A549 (cell line): ENCODE measurements at regions not wholly inside any gene's neighbourhood (a gene's known extent, or its start where the extent isn't known, plus 50 kb on each side); places are given as distances from the start of the nearest gene placed in this dataset.

ENCODE experiments used
- ATAC-seq, 2 experiments: fragments of 200-7000 bp in 1 of 2; fragments of >200 bp in 1 of 2; cut with Nextera tagmentation in 1 of 2; cut with Tn5 transposase in 1 of 2; 3 replicates each; pipeline versions ENCODE4 v1.8.0 to v1.9.1; 2018 to 2020; ENCODE audit warnings: mild to moderate bottlenecking in 1 of 2, moderate library complexity in 1 of 2
- CTCF ChIA-PET: fragments of 300-600 bp; sonication (Branson Sonifier 250); formaldehyde crosslinking; extraction: SDS; loops from one replicate; lab custom pipeline; 2021; ENCODE audit warnings: antibody characterized with exemption, inconsistent platforms; lab: Yijun Ruan, JAX
- POLR2A ChIA-PET: fragments of 350-600 bp; formaldehyde crosslinking; extraction: SDS; loops from one replicate; lab custom pipeline; 2021; ENCODE audit warnings: antibody characterized with exemption, inconsistent platforms; lab: Yijun Ruan, JAX
- DNase-seq, 2 experiments: peaks; one replicate each; pipeline versions ENCODE4 v3.0.0 to v3.0.0-alpha.2; 2011 to 2016; ENCODE audit warnings: low read depth in 1 of 2, low spot score in 1 of 2
- FAIRE-seq: peaks from 2 replicates; lab custom pipeline; 2011; peaks lifted over from hg19 to GRCh38; lab: Jason Lieb, UNC
- H3K27ac ChIP-seq, 2 experiments: fragments of >200 bp; sonication (Bioruptor Twin); formaldehyde crosslinking; 3 replicates each; pipeline ENCODE4 v1.5.1; 2016 to 2017
- H3K4me1 ChIP-seq: fragments of >200 bp; sonication (Bioruptor Twin); formaldehyde crosslinking; 3 replicates; pipeline ENCODE4 v1.6.1; 2016
- H3K4me2 ChIP-seq: fragments of >200 bp; sonication (Bioruptor Twin); formaldehyde crosslinking; 3 replicates; pipeline ENCODE4 v1.6.1; 2016
- H3K4me3 ChIP-seq: fragments of >200 bp; sonication (Bioruptor Twin); formaldehyde crosslinking; 3 replicates; pipeline ENCODE4 v1.5.1; 2016
- H3K9me3 ChIP-seq: fragments of >200 bp; sonication (Bioruptor Twin); formaldehyde crosslinking; 3 replicates; pipeline ENCODE4 v1.6.1; 2016
- CBX2 ChIP-seq: fragments of 200-600 bp; sonication (generic); IDR thresholded peaks from 2 replicates; pipeline ENCODE4 v1.6.1; 2016; ENCODE audit warnings: low read depth, mild to moderate bottlenecking, borderline replicate concordance
- CBX8 ChIP-seq: fragments of 200-600 bp; sonication (generic); IDR thresholded peaks from 2 replicates; pipeline ENCODE4 v1.6.1; 2016
- E2F6 ChIP-seq: IDR thresholded peaks from 2 replicates; pipeline ENCODE4 v1.6.1; 2012; ENCODE audit warnings: low read depth, borderline replicate concordance
- EHF ChIP-seq: fragments of 250-450 bp; sonication (Bioruptor Pico); IDR thresholded peaks from 2 replicates; pipeline ENCODE4 v1.5.0; 2020; ENCODE audit warnings: mild to moderate bottlenecking
- ESRRA ChIP-seq: fragments of 150-350 bp; IDR thresholded peaks from 2 replicates; pipeline ENCODE4 v1.6.1; 2014; ENCODE audit warnings: mild to moderate bottlenecking, low read length, borderline replicate concordance
- FOSL2 ChIP-seq, 2 experiments: fragments of 450-650 bp in 1 of 2; fragments of >200 bp in 1 of 2; sonication (Bioruptor Twin) in 1 of 2; formaldehyde crosslinking; IDR thresholded peaks; 2 replicates each; pipeline versions ENCODE4 v1.5.0 to v1.6.1; 2016 to 2020; ENCODE audit warnings: mild to moderate bottlenecking in 1 of 2, moderate library complexity in 1 of 2
- GATA3 ChIP-seq: IDR thresholded peaks from 2 replicates; pipeline ENCODE4 v1.6.1; 2012; ENCODE audit warnings: borderline replicate concordance
- HDAC2 ChIP-seq: fragments of 200-600 bp; sonication (generic); IDR thresholded peaks from 2 replicates; pipeline ENCODE4 v1.6.1; 2016
- HOXA7 ChIP-seq: fragments of 250-450 bp; sonication (Bioruptor Pico); IDR thresholded peaks from 2 replicates; pipeline ENCODE4 v1.5.0; 2020; ENCODE audit warnings: mild to moderate bottlenecking, moderate library complexity
- JUN ChIP-seq, 2 experiments: fragments of >200 bp; sonication (Bioruptor Twin); formaldehyde crosslinking; IDR thresholded peaks; 2 replicates in 1 of 2; 3 replicates in 1 of 2; pipeline ENCODE4 v1.6.1; 2016 to 2017
- KDM1A ChIP-seq: fragments of 200-600 bp; sonication (generic); IDR thresholded peaks from 2 replicates; pipeline ENCODE4 v1.6.1; 2016; ENCODE audit warnings: low read depth, mild to moderate bottlenecking
- MAFK ChIP-seq: fragments of 450-650 bp; IDR thresholded peaks from 2 replicates; pipeline ENCODE4 v1.6.1; 2014; ENCODE audit not compliant: partially characterized antibody
- MAZ ChIP-seq: fragments of 150-350 bp; IDR thresholded peaks from 2 replicates; pipeline ENCODE4 v1.6.1; 2014; ENCODE audit warnings: antibody characterized with exemption, low read depth, low read length, borderline replicate concordance
- NPAS2 ChIP-seq: fragments of 250-450 bp; sonication (Bioruptor Pico); IDR thresholded peaks from 2 replicates; pipeline ENCODE4 v1.8.0; 2022; ENCODE audit warnings: mild to moderate bottlenecking, moderate library complexity, borderline replicate concordance
- PHF8 ChIP-seq: fragments of 200-600 bp; sonication (generic); IDR thresholded peaks from 2 replicates; pipeline ENCODE4 v1.6.1; 2016; ENCODE audit warnings: low read depth, mild to moderate bottlenecking, antibody characterized with exemption, moderate library complexity, borderline replicate concordance
- POLR2A ChIP-seq: IDR thresholded peaks from 2 replicates; pipeline ENCODE4 v1.6.1; 2012; ENCODE audit warnings: mild to moderate bottlenecking, low read length
- POLR2AphosphoS2 ChIP-seq: conservative IDR thresholded peaks from 2 replicates; pipeline ENCODE4 v1.6.1; 2012; ENCODE audit warnings: low read length, improper control_type of control experiment, inconsistent platforms
- RAD21 ChIP-seq, 2 experiments: fragments of >200 bp in 1 of 2; sonication (Bioruptor Twin) in 1 of 2; formaldehyde crosslinking in 1 of 2; IDR thresholded peaks in 1 of 2; conservative IDR thresholded peaks in 1 of 2; 2 replicates in 1 of 2; 3 replicates in 1 of 2; pipeline ENCODE4 v1.6.1; 2012 to 2018; ENCODE audit warnings: inconsistent platforms in 1 of 2
- RCOR1 ChIP-seq: fragments of 150-350 bp; IDR thresholded peaks from 2 replicates; pipeline ENCODE4 v1.6.1; 2014; ENCODE audit warnings: antibody characterized with exemption, low read length, low read depth
- RFX5 ChIP-seq: fragments of 450-650 bp; IDR thresholded peaks from 2 replicates; pipeline ENCODE4 v1.7.1; 2014; ENCODE audit warnings: antibody characterized with exemption, mild to moderate bottlenecking, moderate library complexity
- TP53 ChIP-seq: fragments of 250-450 bp; sonication (Bioruptor Pico); IDR thresholded peaks from 2 replicates; pipeline ENCODE4 v1.5.0; 2021; ENCODE audit warnings: mild to moderate bottlenecking, moderate library complexity
- ZC3H11A ChIP-seq: fragments of 450-650 bp; IDR thresholded peaks from 2 replicates; pipeline ENCODE4 v1.6.1; 2014; ENCODE audit warnings: antibody characterized with exemption, mild to moderate bottlenecking
- ZFP36 ChIP-seq: fragments of 450-650 bp; IDR thresholded peaks from 2 replicates; pipeline ENCODE4 v1.6.1; 2014; ENCODE audit warnings: borderline replicate concordance; ENCODE audit not compliant: partially characterized antibody
- ZNF302 ChIP-seq: fragments of 250-450 bp; sonication (Bioruptor Pico); IDR thresholded peaks from 2 replicates; pipeline ENCODE4 v1.9.0; 2021; ENCODE audit warnings: inconsistent platforms, mild to moderate bottlenecking, moderate library complexity
- ZSCAN20 ChIP-seq: fragments of 250-450 bp; sonication (Bioruptor Pico); IDR thresholded peaks from 2 replicates; pipeline ENCODE4 v1.8.0; 2022; ENCODE audit warnings: mild to moderate bottlenecking, moderate library complexity
- WGBS: methylation state at CpG from one replicate; pipeline ENCODE4 v1.1.6; 2017; ENCODE audit errors: missing lambda C conversion rate; 5-methylcytosine and 5-hydroxymethylcytosine counted together
- TF ChIP-seq, protein P1 (sequence below): fragments of >200 bp; sonication (Bioruptor Twin); formaldehyde crosslinking; IDR thresholded peaks from 3 replicates; pipeline ENCODE4 v1.6.1; 2016
- TF ChIP-seq, protein P2 (sequence below): fragments of 200-600 bp; sonication (generic); IDR thresholded peaks from 2 replicates; pipeline ENCODE4 v1.6.1; 2016; ENCODE audit warnings: antibody characterized with exemption, mild to moderate bottlenecking, moderate library complexity

DNA sequence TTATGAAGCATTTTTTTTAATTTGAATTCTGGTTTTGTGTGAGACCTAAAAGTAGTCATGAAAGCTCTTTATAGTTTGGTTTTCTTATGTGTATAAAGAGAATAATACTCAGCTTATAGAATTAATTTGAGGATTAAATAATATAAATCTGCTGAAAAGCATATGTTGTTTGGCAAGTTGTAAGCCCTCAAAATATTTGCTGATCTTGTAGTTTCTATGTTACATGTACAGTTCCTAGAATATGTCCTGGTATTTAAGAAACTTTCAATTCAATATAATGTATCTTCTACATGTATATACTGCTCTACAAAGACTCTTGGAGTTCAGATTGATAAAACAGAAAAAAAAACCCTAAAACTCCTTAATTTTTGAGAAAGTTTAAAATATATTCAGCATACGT lies 605.5 kb upstream of the FAM98A start:
- 11% methylated on average over 1 of the region's 1 CpG for WGBS

DNA sequence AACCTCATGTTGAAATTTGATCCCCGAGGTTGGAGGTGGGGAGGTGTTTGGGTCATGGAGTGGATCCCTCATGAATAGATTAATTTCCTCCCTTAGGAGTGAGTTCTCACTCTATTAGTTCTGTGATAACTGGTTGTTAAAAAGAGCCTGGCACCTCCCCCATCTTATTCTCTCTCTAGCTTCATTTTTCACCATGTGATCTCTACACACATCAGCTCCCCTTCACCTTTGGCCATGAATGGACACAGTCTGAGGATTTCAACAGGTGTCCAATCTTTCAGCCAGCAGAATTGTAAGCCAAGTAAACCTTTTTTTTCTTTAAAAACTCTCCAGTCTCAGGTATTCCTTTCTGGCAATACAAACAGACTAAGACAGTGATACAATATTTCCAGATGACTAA lies 602.0 kb upstream of the FAM98A start:
- DNase-seq = no peak
- H3K4me2 ChIP-seq = no peak overlapping the region
- CTCF ChIA-PET = no interaction called here
- no peak for ATAC-seq
- FAIRE-seq = no peak
- no peak overlapping the region for H3K4me3 ChIP-seq
- no peak overlapping the region for H3K27ac ChIP-seq
- 0% methylated on average over 1 of the region's 1 CpG for WGBS
- no peaks in the 10 kb centered on the region for H3K4me1 ChIP-seq
- POLR2A ChIA-PET = no interaction called here
- peaks cover 3% of the 10 kb centered on the region; the same call in 1 of the 3 replicates for H3K9me3 ChIP-seq
- TF ChIP-seq CBX2 = no peak
- no peak for TF ChIP-seq ESRRA
- TF ChIP-seq JUN (IDR thresholded peaks at IDR 0.05) = no peak
- no peak for TF ChIP-seq RFX5
- TF ChIP-seq TP53 (CRISPR knock-in tag) = no peak
- TF ChIP-seq, protein P1, sequence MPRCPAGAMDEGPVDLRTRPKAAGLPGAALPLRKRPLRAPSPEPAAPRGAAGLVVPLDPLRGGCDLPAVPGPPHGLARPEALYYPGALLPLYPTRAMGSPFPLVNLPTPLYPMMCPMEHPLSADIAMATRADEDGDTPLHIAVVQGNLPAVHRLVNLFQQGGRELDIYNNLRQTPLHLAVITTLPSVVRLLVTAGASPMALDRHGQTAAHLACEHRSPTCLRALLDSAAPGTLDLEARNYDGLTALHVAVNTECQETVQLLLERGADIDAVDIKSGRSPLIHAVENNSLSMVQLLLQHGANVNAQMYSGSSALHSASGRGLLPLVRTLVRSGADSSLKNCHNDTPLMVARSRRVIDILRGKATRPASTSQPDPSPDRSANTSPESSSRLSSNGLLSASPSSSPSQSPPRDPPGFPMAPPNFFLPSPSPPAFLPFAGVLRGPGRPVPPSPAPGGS = no peak
- TF ChIP-seq NPAS2 = no peak
- no peak for TF ChIP-seq ZFP36
- no peak for TF ChIP-seq POLR2A
- no peak for TF ChIP-seq MAZ
- TF ChIP-seq, all 56 proteins: peak for 0

More for the DNA sequence above, 605.5 kb upstream of the FAM98A start:
- no peak for FAIRE-seq
- no peak for TF ChIP-seq HDAC2
- TF ChIP-seq GATA3 = no peak
- no peak for TF ChIP-seq RFX5
- no peak for TF ChIP-seq RAD21 (conservative IDR thresholded peaks at IDR 0.05 in 1 of 2, IDR thresholded peaks at IDR 0.05 in 1 of 2)
- TF ChIP-seq MAFK = peak; percentile 72
- TF ChIP-seq, protein P1 = no peak
- ChIA-PET CTCF (no interaction called here), POLR2A (no interaction called here)
- no peak for ATAC-seq
- no peak overlapping the region for H3K4me2 ChIP-seq
- peaks cover 3% of the 10 kb centered on the region; the same call in 1 of the 3 replicates for H3K9me3 ChIP-seq
- no peak for DNase-seq
- H3K4me1 ChIP-seq = no peaks in the 10 kb centered on the region
- no peak overlapping the region for H3K27ac ChIP-seq
- no peak overlapping the region for H3K4me3 ChIP-seq

DNA sequence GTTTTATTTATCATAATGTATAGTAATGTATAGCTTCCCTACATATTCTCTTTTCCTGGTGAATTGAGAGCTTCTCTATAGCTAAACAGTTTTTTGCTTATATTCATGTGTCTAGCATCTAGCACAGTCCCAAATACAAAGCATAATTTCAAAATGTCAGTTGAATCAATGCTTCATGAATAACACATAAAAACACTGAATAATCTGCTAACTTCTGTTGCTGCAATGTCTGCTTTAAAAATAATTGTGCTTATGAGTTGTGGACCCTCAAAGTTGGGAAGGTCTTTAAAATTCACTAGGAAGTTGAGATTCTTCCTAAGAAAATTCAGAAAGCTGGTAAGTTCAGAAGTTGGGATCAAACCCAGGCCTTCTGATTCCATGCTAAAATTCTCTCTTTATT lies 600.9 kb upstream of the FAM98A start:
- no peak for TF ChIP-seq POLR2AphosphoS2
- no peak for TF ChIP-seq HOXA7 (CRISPR knock-in tag)
- TF ChIP-seq, protein P1 = no peak
- TF ChIP-seq ZNF302 = no peak
- TF ChIP-seq PHF8 = no peak
- no peak for TF ChIP-seq CBX2
- no peak for TF ChIP-seq E2F6
- no peak for TF ChIP-seq ZSCAN20 (CRISPR knock-in tag)
- no peak for TF ChIP-seq EHF (CRISPR knock-in tag)
- TF ChIP-seq FOSL2 (IDR thresholded peaks at IDR 0.05) = no peak
- no peak for TF ChIP-seq FOSL2 (CRISPR knock-in tag; IDR thresholded peaks at IDR 0.05)
- no peak for TF ChIP-seq ZC3H11A
- no peak for TF ChIP-seq RAD21 (conservative IDR thresholded peaks at IDR 0.05 in 1 of 2, IDR thresholded peaks at IDR 0.05 in 1 of 2)
- TF ChIP-seq ESRRA = no peak
- TF ChIP-seq HDAC2 = no peak
- TF ChIP-seq CBX8 = no peak
- no peak for TF ChIP-seq RCOR1
- no peak for TF ChIP-seq KDM1A
- TF ChIP-seq, protein P2, sequence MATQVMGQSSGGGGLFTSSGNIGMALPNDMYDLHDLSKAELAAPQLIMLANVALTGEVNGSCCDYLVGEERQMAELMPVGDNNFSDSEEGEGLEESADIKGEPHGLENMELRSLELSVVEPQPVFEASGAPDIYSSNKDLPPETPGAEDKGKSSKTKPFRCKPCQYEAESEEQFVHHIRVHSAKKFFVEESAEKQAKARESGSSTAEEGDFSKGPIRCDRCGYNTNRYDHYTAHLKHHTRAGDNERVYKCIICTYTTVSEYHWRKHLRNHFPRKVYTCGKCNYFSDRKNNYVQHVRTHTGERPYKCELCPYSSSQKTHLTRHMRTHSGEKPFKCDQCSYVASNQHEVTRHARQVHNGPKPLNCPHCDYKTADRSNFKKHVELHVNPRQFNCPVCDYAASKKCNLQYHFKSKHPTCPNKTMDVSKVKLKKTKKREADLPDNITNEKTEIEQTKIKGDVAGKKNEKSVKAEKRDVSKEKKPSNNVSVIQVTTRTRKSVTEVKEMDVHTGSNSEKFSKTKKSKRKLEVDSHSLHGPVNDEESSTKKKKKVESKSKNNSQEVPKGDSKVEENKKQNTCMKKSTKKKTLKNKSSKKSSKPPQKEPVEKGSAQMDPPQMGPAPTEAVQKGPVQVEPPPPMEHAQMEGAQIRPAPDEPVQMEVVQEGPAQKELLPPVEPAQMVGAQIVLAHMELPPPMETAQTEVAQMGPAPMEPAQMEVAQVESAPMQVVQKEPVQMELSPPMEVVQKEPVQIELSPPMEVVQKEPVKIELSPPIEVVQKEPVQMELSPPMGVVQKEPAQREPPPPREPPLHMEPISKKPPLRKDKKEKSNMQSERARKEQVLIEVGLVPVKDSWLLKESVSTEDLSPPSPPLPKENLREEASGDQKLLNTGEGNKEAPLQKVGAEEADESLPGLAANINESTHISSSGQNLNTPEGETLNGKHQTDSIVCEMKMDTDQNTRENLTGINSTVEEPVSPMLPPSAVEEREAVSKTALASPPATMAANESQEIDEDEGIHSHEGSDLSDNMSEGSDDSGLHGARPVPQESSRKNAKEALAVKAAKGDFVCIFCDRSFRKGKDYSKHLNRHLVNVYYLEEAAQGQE = no peak
- TF ChIP-seq, all 56 proteins: peak for 0
- H3K4me1 ChIP-seq = no peaks in the 10 kb centered on the region
- H3K27ac ChIP-seq = no peak overlapping the region
- H3K4me3 ChIP-seq = no peak overlapping the region
- H3K9me3 ChIP-seq = no peaks in the 10 kb centered on the region
- FAIRE-seq (peak; percentile 73), DNase-seq (no peak), ATAC-seq (no peak)
- ChIA-PET POLR2A (no interaction called here), CTCF (no interaction called here)
- no peak overlapping the region for H3K4me2 ChIP-seq
